ENCODE measurements at regions not wholly inside any gene's neighbourhood (a gene's known extent, or its start where the extent isn't known, plus 50 kb on each side); places are given as distances from the start of the nearest gene placed in this dataset.

GRCh38 chr3:75078290-75078689, 463.8 kb upstream of the CNTN3 start:
- TF ChIP-seq, protein P1, sequence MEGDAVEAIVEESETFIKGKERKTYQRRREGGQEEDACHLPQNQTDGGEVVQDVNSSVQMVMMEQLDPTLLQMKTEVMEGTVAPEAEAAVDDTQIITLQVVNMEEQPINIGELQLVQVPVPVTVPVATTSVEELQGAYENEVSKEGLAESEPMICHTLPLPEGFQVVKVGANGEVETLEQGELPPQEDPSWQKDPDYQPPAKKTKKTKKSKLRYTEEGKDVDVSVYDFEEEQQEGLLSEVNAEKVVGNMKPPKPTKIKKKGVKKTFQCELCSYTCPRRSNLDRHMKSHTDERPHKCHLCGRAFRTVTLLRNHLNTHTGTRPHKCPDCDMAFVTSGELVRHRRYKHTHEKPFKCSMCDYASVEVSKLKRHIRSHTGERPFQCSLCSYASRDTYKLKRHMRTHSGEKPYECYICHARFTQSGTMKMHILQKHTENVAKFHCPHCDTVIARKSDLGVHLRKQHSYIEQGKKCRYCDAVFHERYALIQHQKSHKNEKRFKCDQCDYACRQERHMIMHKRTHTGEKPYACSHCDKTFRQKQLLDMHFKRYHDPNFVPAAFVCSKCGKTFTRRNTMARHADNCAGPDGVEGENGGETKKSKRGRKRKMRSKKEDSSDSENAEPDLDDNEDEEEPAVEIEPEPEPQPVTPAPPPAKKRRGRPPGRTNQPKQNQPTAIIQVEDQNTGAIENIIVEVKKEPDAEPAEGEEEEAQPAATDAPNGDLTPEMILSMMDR (IDR thresholded peaks at IDR 0.05): no peak
- TF ChIP-seq POLR2AphosphoS5 (IDR thresholded peaks at IDR 0.05) (no peak), POLR2A (IDR thresholded peaks at IDR 0.05) (no peak)

Measured in prostate gland (tissue), 2 donors.